Spleen (tissue), 7 donors: ENCODE measurements at regions not wholly inside any gene's neighbourhood (a gene's known extent, or its start where the extent isn't known, plus 50 kb on each side); places are given as distances from the start of the nearest gene placed in this dataset.

Experiments
- POLR2A ChIP-seq, 3 donors: fragments of 450-650 bp; IDR thresholded peaks; one replicate each; pipeline ENCODE4 v1.5.1; 2017; ENCODE audit warnings: antibody characterized with exemption in 3 of 3, mild to moderate bottlenecking in 1 of 3
- TF ChIP-seq, protein P1 (sequence below), 11 experiments: fragments of 200-600 bp in 7 of 11; fragments of 450-650 bp in 4 of 11; sonication (generic) in 4 of 11; IDR thresholded peaks in 8 of 11; conservative IDR thresholded peaks in 3 of 11; 1 replicate in 7 of 11; 2 replicates in 4 of 11; pipeline versions ENCODE4 v1.4.0 to v1.8.0; 2016 to 2021; ENCODE audit warnings: antibody characterized with exemption in 11 of 11, inconsistent platforms in 4 of 11, mild to moderate bottlenecking in 1 of 11
- donor health status: DM: no; HTN: no; CAD: no; lungs with moderate emphysema.
- donor health status: DM: no; HTN: no; CAD: no.
- donor health status: DM: no; HTN: no; CAD: no.

DNA sequence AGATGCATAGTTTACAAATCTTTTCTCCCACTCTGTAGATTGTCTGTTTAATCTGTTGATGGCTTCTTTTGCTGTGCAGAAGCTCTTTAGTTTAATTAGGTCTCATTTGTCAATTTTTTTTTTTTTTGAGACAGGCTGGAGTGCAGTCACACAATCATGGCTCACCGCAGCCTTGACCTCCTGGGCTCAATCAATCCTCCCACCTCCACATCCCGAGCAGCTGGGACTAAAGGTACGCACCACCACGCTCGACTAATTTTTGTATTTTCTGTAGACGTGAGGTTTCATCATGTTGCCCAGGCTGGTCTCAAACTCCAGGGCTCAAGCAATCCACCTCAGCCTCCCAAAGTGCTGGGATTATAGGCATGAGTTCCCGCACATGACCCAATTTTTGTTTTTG, 1655.8 kb downstream of the REEP3 start:
- TF ChIP-seq, protein P1, sequence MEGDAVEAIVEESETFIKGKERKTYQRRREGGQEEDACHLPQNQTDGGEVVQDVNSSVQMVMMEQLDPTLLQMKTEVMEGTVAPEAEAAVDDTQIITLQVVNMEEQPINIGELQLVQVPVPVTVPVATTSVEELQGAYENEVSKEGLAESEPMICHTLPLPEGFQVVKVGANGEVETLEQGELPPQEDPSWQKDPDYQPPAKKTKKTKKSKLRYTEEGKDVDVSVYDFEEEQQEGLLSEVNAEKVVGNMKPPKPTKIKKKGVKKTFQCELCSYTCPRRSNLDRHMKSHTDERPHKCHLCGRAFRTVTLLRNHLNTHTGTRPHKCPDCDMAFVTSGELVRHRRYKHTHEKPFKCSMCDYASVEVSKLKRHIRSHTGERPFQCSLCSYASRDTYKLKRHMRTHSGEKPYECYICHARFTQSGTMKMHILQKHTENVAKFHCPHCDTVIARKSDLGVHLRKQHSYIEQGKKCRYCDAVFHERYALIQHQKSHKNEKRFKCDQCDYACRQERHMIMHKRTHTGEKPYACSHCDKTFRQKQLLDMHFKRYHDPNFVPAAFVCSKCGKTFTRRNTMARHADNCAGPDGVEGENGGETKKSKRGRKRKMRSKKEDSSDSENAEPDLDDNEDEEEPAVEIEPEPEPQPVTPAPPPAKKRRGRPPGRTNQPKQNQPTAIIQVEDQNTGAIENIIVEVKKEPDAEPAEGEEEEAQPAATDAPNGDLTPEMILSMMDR (IDR thresholded peaks at IDR 0.05 in 8 of 11, conservative IDR thresholded peaks at IDR 0.05 in 3 of 11) = no peak
- no peak for TF ChIP-seq POLR2A (IDR thresholded peaks at IDR 0.05)
